ENCODE measurements at regions not wholly inside any gene's neighbourhood (a gene's known extent, or its start where the extent isn't known, plus 50 kb on each side); places are given as distances from the start of the nearest gene placed in this dataset.

DNA sequence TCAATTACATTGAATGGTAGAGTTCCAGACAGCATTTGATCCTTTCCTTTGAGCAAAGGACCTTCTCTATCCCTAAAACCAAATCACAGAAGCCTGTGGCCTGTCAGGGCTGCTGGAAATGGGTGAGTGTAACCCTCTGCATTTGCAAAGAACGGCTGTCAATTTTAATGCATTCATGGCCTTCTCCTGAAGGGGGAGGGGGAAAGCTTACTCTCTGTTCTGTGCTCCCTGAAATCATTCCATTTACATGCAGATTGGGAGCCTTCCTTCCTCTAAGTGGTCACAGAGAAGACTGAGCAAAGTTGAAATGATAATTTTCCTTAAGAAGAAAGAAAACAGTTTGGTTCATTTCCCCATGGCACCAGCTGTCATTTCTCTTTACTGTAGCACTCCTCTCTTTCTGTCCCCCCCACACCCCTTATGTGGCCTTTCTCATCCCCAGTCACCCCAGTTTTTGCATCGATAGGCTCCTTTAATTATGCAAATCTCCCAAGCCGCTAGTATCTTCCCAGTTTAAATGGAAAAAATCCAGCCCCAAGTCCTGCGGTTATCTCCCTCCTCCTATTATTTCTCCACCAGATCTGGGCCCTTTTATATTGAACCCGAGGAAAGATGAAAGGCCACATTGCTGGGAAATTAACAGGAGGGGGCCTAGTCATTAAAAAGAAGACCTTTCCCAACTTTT, 109.4 kb upstream of the KIRREL3 start:
- Histone ChIP-seq H3K27me3 (no peaks in the 10 kb centered on the region), H3K27ac (no peak overlapping the region), H3K36me3 (no peaks in the 10 kb centered on the region), H3K9me3 (no peaks in the 10 kb centered on the region), H3K4me1 (no peaks in the 10 kb centered on the region), H3K4me3 (no peak overlapping the region)
- DNase-seq (no peak), ATAC-seq (no peak)
- intact Hi-C loops (cut with DNase I) = no loop called here
- TF ChIP-seq, protein P1, sequence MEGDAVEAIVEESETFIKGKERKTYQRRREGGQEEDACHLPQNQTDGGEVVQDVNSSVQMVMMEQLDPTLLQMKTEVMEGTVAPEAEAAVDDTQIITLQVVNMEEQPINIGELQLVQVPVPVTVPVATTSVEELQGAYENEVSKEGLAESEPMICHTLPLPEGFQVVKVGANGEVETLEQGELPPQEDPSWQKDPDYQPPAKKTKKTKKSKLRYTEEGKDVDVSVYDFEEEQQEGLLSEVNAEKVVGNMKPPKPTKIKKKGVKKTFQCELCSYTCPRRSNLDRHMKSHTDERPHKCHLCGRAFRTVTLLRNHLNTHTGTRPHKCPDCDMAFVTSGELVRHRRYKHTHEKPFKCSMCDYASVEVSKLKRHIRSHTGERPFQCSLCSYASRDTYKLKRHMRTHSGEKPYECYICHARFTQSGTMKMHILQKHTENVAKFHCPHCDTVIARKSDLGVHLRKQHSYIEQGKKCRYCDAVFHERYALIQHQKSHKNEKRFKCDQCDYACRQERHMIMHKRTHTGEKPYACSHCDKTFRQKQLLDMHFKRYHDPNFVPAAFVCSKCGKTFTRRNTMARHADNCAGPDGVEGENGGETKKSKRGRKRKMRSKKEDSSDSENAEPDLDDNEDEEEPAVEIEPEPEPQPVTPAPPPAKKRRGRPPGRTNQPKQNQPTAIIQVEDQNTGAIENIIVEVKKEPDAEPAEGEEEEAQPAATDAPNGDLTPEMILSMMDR (IDR thresholded peaks at IDR 0.05) = no peak

DNA sequence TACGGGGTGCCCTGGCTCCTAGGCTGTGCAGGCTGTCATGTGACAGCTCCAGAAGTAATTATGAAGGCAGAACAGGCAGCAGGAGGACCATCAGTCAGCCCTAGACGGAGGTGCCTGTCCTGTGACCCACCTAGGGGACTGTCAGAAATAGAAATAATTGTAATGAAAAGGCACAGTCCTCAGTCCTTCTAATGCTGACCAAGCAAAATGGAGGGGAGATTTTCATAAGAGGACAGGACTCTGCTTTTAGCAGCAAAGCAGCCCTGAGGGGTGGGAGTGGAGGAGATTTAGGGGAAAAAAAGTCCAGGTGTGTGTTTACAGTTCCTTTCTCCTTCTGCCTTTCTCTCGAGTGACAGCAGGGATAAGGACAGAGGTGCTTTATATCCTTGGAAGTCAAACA, 108.3 kb upstream of the KIRREL3 start:
- Histone ChIP-seq H3K4me3 (no peak overlapping the region), H3K27ac (no peak overlapping the region), H3K9me3 (no peaks in the 10 kb centered on the region), H3K27me3 (no peaks in the 10 kb centered on the region), H3K36me3 (no peaks in the 10 kb centered on the region), H3K4me1 (no peaks in the 10 kb centered on the region)
- no peak for DNase-seq
- intact Hi-C loops (cut with DNase I) = no loop called here
- TF ChIP-seq, protein P1 (IDR thresholded peaks at IDR 0.05) = no peak
- ATAC-seq = no peak

DNA sequence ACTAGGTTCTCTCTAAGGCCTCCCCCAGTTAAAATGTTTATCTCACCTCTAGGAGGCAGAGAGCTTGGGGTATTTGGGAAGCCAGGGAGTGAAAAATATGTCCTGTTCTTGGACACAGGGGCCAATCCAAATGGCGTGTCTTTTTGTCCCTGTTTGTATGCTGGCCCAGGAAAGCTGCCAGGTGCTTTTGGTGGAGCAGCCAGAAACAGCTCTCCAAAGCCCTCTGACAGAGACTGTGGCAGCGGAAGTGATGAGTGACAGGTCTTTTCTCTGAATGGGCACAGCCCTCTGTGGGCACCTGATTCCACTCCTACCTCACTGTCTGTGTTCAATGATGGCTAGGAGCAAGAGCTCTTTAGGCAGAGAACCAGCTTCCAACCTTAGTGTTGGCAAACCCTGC, 106.4 kb upstream of the KIRREL3 start:
- DNase-seq (no peak), ATAC-seq (no peak)
- TF ChIP-seq, protein P1 (IDR thresholded peaks at IDR 0.05) = no peak
- Histone ChIP-seq H3K4me1 (no peaks in the 10 kb centered on the region), H3K27ac (no peak overlapping the region), H3K4me3 (no peak overlapping the region), H3K27me3 (no peaks in the 10 kb centered on the region), H3K9me3 (no peaks in the 10 kb centered on the region), H3K36me3 (no peaks in the 10 kb centered on the region)
- intact Hi-C loops (cut with DNase I) = no loop called here

DNA sequence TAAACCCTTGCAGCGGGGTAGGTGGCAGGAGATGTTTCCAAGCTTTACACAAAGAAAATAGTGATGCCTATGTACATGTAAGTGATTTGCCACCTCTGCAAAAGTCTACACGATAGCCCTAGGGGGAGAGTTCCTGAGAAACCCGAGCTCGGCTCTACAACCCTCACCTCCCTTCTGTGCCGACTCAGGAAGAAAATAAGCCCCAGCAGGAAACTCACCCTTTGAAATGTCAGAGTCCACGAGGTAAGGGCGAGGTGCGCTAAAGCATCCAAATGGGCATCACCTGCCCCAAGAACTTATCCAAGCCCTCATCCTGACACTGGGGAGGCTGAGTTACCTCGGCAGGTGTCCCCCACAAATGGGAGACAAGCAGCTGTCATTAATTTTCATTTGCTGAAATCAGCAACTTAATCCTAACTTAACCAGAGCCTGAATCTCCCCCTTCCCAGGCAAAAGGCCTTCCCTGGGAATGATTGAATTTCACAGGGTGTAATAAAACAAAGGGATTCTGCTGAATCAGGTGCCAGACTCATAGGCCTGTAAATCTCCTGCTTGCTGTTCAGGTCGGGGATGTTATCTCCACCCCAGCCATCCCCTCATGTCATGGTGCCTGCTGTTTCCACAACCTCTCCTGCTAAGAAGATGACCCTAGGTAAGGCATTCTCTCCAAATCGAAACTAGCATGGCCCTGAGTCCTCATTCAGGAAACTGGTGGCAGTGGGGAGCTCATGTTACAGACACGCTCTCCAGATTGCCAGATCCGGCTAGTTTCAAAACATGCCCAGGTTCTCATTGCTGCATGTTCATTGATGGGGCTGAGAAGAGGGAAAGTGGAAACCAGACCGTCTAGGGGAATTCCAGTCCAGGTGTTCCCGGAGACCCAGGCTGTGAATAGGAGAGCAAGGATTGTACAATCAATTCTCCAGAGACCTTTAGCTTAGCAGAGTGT, 105.3 kb upstream of the KIRREL3 start:
- DNase-seq (peak in 2 of 4 donors; percentile 11 to 40), ATAC-seq (peak; percentile 54)
- Histone ChIP-seq H3K27ac (no peak overlapping the region), H3K36me3 (no peaks in the 10 kb centered on the region), H3K9me3 (no peaks in the 10 kb centered on the region), H3K27me3 (no peaks in the 10 kb centered on the region), H3K4me3 (no peak overlapping the region), H3K4me1 (no peaks in the 10 kb centered on the region)
- TF ChIP-seq, protein P1 (IDR thresholded peaks at IDR 0.05) = no peak
- intact Hi-C loops (cut with DNase I) = no loop called here
